ENCODE measurements at regions not wholly inside any gene's neighbourhood (a gene's known extent, or its start where the extent isn't known, plus 50 kb on each side); places are given as distances from the start of the nearest gene placed in this dataset.

DNA sequence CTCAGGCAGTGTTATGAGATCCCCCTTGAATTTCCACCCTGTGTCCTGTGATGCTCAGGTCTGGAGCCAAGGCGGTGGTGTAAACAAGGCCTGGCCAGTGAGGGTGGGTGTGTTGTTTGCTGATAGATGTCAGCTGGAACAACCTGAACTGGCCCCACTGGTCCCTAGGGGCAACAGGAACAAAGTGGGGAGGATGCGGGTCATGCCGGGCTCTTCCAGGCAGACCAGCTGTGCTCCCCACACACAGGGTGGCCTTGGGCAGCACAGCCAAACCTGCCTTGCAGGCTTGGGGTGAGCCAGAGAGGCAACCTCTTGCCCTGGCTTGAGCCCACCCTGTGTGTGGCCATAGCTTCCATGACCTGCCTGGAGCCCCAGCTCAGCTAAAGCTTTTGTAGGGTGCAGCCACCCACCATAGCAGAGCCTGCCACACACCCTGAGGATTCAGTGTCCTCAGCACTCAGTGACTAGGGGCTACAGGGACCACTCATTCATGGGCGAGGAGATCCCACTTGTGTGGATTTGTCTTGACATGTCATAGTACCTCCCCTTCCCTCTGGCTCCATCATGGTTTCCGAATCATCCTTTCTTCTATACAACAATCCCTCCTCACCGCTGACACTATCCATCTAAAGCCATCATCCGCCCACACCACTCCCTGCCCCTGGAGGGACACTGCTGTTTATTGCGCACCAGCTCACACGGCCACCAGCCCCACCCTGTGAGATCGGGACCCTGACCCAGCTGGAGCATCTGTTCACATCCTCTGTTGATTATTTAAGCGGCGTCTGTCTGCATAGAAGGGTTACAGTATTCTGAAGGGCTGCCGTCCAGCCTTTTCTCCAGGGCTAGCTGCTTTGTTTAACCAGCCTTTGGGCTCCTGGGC lies 268.8 kb downstream of the CYP26B1 start:
- peaks cover 34 to 47% of the 10 kb centered on the region in 2 donors for H3K4me1 ChIP-seq (ENCODE audit: control insufficient read depth in 1 of 2, low read depth in 2 of 2)
- TF ChIP-seq, protein P1, sequence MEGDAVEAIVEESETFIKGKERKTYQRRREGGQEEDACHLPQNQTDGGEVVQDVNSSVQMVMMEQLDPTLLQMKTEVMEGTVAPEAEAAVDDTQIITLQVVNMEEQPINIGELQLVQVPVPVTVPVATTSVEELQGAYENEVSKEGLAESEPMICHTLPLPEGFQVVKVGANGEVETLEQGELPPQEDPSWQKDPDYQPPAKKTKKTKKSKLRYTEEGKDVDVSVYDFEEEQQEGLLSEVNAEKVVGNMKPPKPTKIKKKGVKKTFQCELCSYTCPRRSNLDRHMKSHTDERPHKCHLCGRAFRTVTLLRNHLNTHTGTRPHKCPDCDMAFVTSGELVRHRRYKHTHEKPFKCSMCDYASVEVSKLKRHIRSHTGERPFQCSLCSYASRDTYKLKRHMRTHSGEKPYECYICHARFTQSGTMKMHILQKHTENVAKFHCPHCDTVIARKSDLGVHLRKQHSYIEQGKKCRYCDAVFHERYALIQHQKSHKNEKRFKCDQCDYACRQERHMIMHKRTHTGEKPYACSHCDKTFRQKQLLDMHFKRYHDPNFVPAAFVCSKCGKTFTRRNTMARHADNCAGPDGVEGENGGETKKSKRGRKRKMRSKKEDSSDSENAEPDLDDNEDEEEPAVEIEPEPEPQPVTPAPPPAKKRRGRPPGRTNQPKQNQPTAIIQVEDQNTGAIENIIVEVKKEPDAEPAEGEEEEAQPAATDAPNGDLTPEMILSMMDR (IDR thresholded peaks at IDR 0.05): no peak
- no peak overlapping the region for H3K4me3 ChIP-seq
- ATAC-seq (ENCODE audit: insufficient number of reproducible peaks, low FRiP score, low read depth) (no peak), DNase-seq (ENCODE audit: low spot score) (no peak)
- no peaks in the 10 kb centered on the region for H3K27me3 ChIP-seq (replicated peaks; ENCODE audit: insufficient read depth)
- no peaks in the 10 kb centered on the region for H3K9me3 ChIP-seq
- H3K27ac ChIP-seq: no peak overlapping the region
- no peaks in the 10 kb centered on the region for H3K36me3 ChIP-seq

GRCh38 chr2:71877636-71878035 lies 270.0 kb downstream of the CYP26B1 start:
- Histone ChIP-seq H3K4me3 (no peak overlapping the region), H3K36me3 (no peaks in the 10 kb centered on the region), H3K27me3 (replicated peaks; ENCODE audit: insufficient read depth) (no peaks in the 10 kb centered on the region), H3K4me1 (ENCODE audit: control insufficient read depth in 1 of 2, low read depth in 2 of 2) (peaks cover 27 to 35% of the 10 kb centered on the region in 2 donors), H3K9me3 (no peaks in the 10 kb centered on the region), H3K27ac (no peak overlapping the region)
- DNase-seq (ENCODE audit: low spot score): no peak
- ATAC-seq (ENCODE audit: insufficient number of reproducible peaks, low FRiP score, low read depth): no peak
- TF ChIP-seq, protein P1 (IDR thresholded peaks at IDR 0.05): no peak

DNA sequence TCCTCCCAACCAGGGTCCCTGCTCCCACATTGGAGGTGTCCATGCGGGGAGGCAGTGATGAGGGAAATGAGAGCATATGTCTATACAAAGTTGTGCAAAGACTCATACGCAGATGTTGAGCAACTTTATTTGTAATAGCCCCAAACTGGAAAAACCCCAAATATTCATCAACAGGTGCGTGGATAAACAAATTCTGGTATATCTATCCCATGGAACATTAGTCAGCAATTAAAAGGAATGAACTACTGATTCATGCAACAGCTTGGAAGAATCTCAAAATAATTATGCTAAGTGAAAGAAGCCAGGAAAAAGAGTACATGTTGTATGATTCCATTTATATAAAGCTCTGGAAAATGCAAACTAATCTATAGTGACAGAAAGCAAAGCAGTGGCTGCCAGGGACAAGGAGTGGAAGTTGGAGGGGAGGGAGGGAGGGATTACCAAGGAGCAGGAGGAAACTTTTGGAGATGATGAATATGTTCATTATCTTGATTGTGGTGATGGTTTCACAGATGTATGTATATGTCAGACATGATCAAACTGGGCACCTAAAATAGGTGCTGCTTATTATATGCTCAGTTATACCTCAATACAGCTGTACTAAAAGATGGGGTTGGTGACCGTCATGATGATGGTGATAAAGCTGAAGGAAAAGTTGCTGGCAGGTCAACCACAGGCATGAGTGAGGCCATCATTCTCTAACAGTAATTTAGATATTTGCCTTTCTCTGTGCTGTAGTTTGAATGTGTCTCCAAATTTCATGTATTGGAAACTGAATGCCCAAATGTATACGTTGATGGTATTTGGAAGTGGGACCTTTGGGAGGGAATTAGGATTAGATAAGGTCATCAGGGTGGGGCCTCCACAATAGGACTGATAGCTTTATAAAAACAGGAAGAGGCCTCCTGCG lies 270.9 kb downstream of the CYP26B1 start:
- DNase-seq (ENCODE audit: low spot score): no peak
- Histone ChIP-seq H3K27me3 (replicated peaks; ENCODE audit: insufficient read depth) (no peaks in the 10 kb centered on the region), H3K4me1 (ENCODE audit: control insufficient read depth in 1 of 2, low read depth in 2 of 2) (peaks cover 18 to 26% of the 10 kb centered on the region in 2 donors), H3K27ac (no peak overlapping the region), H3K36me3 (no peaks in the 10 kb centered on the region), H3K9me3 (no peaks in the 10 kb centered on the region), H3K4me3 (no peak overlapping the region)
- ATAC-seq (ENCODE audit: insufficient number of reproducible peaks, low FRiP score, low read depth): no peak
- TF ChIP-seq, protein P1 (IDR thresholded peaks at IDR 0.05): no peak

- no peak overlapping the region for H3K27ac ChIP-seq
- TF ChIP-seq, protein P1 (IDR thresholded peaks at IDR 0.05): no peak
- H3K27me3 ChIP-seq (replicated peaks; ENCODE audit: insufficient read depth): no peaks in the 10 kb centered on the region
- H3K36me3 ChIP-seq: no peaks in the 10 kb centered on the region
- DNase-seq (ENCODE audit: low spot score) (no peak), ATAC-seq (ENCODE audit: insufficient number of reproducible peaks, low FRiP score, low read depth) (no peak)
- H3K4me3 ChIP-seq: no peak overlapping the region
- no peaks in the 10 kb centered on the region for H3K4me1 ChIP-seq (ENCODE audit: control insufficient read depth in 1 of 2, low read depth in 2 of 2)
- H3K9me3 ChIP-seq: no peaks in the 10 kb centered on the region
Measured at GRCh38 chr2:71872466-71873051, 275.1 kb downstream of the CYP26B1 start.

Measured in thoracic aorta (tissue), 2 donors.